NCI-H460 (cell line): ENCODE measurements at regions not wholly inside any gene's neighbourhood (a gene's known extent, or its start where the extent isn't known, plus 50 kb on each side); places are given as distances from the start of the nearest gene placed in this dataset.
A peak's percentile ranks its signal among the peaks of the same experiment; 100 is the strongest.
"Not testable (repeated sequence)": the region's sequence is repeated elsewhere in the genome, so short reads cannot be mapped to it uniquely, and the experiment has no call there.

Source experiments
- DNase-seq: peaks from one replicate; pipeline ENCODE4 v3.0.0-alpha.2; 2016; ENCODE audit warnings: low read depth; ENCODE audit errors: extremely low read depth

DNA sequence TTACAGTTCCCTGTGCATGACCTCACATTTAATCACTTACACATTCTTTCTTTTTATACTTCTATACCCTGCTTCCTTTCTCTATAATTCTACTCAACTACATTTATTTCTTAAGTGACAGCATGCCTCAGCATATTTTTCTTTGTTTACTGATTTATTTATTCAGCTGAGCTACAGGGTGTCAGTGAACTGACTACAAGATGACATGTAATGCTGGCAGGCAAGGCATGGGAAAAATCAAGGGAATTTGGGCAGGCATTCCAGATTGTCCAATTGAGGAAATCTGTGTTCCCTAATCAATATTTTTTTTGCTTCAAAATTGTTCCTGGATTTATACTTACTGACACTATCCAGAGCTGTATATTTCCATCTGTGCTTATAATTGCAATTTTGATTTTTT lies 875.5 kb downstream of the C4orf33 start:
- DNase-seq = no peak

DNA sequence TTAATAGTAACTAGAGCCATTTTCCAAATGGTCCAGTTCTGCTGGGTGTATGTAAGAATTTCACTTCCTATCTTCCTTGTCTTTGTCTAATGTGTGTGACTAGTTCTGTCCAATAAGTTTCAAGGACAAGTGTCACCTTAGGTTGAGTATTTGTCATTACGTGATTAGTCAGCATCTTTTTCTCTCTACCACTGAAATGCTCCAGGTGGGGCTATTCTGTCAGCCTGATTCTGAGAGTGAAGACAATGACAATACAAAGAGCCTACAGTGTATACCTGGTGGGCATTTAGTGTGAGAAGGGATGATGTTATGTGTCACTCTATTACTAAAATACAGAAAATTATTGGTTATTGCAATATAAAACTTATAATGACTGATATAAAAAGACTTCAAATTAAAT lies 876.3 kb downstream of the C4orf33 start:
- no peak for DNase-seq

DNA sequence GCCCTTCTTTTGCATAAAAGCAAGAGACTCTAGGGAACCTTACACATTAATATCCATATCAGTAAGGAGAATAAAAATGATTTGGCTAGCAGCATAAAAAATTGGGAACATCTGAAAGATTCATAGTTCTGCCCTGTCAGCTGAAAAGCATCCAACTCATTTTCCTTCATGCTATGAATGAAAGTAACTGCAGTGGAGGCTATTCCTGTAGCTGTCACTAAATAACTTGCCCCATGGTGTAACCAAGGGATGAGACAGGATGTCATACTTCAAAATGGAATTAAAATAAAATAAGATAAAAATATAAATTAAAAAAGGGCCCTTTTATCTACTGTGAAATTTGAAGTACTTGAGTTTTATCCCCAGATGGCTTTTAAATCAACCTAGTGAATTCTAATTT lies 878.8 kb downstream of the C4orf33 start:
- no peak for DNase-seq

DNA sequence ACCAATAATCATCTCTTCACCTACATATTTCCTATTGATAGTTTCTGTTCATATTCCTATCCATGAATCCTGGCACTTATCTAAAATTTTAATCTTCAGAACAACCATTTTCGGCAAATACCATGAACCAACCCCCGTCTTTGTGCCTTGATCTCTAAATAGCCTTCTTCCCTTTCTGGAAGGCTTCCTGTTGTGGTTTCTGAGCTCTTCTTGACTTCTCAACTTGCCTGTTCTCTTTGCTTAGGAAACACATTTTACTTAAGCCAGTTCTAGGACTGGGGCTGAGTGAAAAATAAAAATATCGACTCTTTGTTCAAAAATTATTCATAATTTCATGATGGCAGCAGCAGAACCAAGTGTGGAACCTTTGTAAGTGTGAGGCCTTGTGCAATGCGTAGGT lies 882.4 kb downstream of the C4orf33 start:
- no peak for DNase-seq

GRCh38 chr4:129988957-129989356 lies 893.0 kb downstream of the C4orf33 start:
- no peak for DNase-seq

GRCh38 chr4:129994715-129995114 lies 898.8 kb downstream of the C4orf33 start:
- peak; percentile 44 for DNase-seq

DNA sequence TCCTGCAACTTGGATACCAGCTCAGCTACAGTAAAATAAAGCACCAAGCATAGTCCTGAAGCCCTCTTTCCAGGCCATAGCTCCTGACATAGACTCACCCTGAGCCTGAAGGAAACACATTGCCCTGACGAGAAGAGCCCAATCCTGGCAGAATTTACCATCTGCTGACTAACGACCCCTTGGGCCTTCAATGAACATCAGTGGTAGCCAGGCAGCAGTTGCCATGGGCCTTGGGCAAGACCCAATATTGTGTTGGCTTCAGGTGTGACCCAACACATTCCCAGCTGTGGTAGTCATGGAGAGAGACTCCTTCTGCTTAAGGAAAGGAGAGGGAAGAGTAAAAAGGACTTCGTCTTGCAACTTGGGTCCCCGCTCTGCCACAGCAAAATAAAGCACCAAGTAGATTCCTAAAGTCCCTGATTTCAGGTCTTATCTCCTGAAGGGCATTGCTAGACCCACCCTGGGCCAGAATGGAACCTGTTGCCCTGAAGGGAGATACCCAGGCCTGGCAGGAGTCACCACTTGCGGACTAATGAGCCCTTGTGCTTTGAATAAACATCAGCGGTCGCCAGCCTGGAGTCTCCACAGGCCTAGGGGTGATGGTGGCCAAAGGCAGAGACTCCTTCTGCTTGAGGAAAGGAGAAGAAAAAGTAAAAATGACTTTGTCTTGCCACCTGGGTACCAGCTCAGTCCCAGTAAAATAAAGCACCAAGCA lies 902.6 kb downstream of the C4orf33 start:
- no peak for DNase-seq

DNA sequence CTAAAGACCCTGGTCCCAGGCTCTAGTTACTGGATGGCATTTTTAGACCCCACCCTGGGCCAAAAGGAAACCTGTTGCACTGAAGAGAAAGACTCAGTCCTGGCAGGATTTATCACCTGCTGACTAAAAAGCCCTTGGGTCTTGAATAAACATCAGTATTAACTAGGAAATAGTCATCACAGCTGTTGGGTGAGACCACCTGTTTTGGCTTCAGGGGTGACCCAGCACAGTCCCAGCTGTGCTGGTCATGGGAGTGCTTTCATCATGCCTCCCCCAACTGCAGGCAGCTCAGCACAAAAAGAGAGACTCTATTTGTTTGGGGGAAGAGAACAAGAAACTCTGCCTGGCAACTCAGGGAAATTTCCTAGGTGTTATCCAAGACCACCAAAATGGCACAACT lies 903.2 kb downstream of the C4orf33 start:
- no peak for DNase-seq

- no peak for DNase-seq
Observed at GRCh38 chr4:130008461-130008860, 912.5 kb downstream of the C4orf33 start.

- not testable (repeated sequence) for DNase-seq
Observed at GRCh38 chr4:130012806-130013205, 916.9 kb downstream of the C4orf33 start.

DNA sequence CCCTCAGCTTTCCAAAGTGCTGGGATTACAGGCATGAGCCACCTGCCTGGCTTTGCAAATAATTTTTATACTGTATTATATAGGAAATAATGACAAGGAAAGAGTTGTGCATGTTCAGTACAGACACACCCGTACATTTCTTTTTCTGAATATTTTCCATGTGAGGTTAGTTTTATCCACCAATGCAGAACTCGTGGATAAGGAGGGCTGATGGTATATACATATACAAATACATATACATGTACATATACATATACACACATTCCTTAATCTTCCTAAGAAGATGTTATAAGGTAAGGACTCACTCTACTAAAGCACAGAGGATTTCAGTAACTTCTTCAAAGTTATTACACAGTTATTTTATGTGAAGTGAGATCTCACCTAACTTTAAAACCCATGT lies 925.8 kb downstream of the C4orf33 start:
- no peak for DNase-seq

DNA sequence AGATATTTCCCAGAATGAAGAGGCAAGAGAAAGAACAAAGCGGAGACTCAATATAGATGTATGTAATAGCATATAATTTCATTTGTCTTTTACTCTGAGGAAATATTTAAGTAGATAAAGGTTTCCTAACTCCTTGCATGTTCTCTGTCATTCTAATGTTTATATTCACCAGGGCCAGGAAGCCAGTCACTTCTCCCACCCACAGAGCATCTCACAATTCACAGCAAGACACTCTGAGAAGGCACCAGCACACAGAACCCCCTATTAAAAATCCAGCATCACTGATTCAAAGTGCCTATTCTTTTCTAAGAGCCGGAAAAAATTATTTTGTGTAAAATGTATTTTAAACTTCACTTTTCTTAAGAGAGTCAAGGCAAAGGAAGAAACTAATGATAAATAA lies 927.1 kb downstream of the C4orf33 start:
- no peak for DNase-seq

- DNase-seq = no peak
Observed at GRCh38 chr4:130025701-130026100, 929.7 kb downstream of the C4orf33 start.

DNA sequence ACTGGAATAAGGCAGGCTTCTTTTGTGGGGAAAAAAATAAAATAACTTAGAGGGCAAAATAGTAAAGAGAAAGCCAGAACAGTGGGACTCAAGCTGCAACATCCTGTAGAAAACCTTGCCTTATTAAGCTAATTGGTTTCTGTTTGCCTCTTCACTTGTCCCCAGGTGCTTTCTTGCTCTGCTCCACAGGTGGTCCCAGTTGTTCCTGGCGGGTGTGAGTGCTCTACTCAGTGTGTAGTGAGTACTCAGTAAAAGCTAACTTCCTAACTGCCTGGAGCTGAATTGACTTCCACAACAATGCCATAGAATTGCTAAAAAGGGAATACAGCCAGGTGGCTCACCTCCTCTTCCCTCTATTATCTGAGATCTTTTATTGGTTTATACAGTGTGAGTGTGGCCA lies 930.2 kb downstream of the C4orf33 start:
- no peak for DNase-seq

- no peak for DNase-seq
Observed at GRCh38 chr4:130027973-130028372, 932.0 kb downstream of the C4orf33 start.

DNA sequence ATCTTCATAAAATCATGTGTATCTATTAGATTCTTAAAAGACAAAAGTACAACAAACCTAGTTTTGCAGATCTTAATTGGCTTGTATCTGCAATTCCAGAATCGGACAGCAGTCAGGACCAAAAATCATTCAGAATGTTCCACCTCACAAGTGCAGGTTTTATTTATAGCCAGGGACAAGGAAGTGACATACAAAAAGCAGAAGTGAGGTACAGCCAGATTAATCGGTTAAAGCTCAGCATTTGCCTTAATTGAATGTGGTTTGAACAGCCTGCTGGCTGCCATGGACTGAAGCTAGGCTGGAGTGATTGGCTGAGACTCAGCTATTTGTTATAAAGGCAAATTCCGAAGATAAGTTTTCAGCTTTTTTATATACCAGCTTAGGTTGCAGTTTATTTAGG lies 932.6 kb downstream of the C4orf33 start:
- no peak for DNase-seq

- DNase-seq = no peak
Observed at GRCh38 chr4:130029442-130029841, 933.5 kb downstream of the C4orf33 start.

DNA sequence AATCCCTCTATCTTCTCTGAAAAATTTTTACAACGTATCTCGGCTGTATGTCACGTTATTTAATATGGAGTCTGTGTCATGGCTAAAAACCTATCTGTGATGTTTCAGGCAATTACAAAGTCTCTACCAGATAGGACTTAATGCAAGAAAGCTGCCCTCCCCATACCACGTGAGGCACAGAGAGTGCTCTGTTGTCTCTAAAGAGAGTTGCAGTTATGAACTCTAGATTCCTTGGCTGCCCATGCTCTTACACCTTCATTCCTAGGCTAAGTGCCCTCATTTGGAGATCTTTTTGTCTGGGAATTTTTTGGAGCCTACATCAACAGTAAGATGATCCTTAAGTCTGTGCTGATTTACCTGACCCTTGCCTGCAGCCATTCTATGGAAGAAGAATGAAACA lies 935.9 kb downstream of the C4orf33 start:
- DNase-seq = no peak

- DNase-seq = not testable (repeated sequence)
Observed at GRCh38 chr4:130033657-130034056, 937.7 kb downstream of the C4orf33 start.

DNA sequence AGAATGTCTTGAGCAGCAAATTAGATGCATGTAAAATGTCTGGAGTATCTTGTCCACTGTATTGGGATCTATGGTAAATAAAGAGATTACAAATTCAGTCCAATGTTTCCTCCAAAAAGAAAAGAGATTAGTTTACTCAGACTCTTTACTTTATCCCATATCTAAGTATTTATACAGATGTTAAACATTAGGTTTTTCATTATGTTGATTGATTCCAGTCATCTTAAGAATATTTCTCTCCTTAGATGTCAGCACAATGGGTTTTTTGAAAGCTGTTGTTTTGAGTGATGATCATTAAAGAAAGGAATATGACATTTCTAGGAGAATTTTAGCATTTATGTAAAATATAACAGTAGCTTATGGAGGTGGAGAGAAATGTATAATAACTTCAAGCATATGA lies 938.9 kb downstream of the C4orf33 start:
- no peak for DNase-seq

- no peak for DNase-seq
Observed at GRCh38 chr4:130035391-130035790, 939.4 kb downstream of the C4orf33 start.

- not testable (repeated sequence) for DNase-seq
Observed at GRCh38 chr4:130037866-130038265, 941.9 kb downstream of the C4orf33 start.

DNA sequence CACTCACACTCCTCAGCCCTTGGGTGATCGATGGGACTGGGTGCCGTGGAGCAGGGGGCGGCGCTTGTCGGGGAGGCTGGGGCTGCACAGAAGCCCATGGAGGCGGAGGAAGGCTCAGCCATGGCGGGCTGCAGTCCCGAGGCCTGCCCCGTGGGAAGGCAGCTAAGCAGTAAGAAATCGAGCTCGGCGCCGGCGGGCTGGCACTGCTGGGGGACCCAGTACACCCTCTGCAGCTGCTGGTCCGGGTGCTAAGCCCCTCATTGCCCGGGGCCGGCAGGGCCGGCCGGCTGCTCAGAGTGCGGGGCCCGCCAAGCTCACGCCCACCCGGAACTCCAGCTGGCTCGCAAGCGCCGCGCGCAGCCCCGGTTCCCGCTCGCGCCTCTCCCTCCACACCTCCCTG lies 942.6 kb downstream of the C4orf33 start:
- not testable (repeated sequence) for DNase-seq
